ENCODE measurements at regions not wholly inside any gene's neighbourhood (a gene's known extent, or its start where the extent isn't known, plus 50 kb on each side); places are given as distances from the start of the nearest gene placed in this dataset.

DNA sequence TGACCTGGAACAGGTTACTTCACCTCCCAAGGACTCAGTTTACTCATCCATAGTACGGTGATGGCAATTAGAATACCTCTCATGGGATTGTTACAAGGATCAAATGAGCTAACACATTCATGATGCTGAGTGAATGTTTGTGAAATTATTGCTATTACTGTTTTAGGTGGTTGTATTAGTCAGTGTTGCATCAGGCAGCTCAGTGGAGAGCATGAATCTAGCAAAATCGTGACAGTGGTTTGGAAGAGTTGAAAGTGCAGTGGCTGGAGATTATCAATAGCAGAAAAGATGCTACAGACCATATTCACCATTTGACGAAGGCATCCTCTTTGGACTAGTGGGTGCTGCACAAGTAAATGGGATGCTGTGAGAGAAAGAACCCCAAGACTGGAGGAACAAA is 50.4 kb upstream of the CTNNBL1 start:
- DNase-seq = no peak

DNA sequence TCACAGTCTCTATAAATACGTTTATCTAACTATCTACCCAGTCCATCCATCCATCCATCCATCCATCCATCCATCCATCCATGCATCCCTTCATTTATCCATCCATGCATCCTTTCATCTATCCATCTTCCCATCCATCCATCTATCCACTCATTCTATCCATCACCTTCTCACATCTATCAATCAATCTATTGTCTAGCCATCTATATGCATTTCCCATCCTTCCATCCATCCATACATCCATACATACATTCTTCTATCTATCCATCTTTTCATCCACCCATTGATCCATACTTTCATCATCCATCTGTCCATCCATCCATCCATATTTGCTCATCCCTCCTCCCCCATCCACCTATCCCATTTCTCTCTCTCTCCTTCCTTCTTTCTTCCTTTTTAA is 51.6 kb upstream of the CTNNBL1 start:
- DNase-seq = no peak

DNA sequence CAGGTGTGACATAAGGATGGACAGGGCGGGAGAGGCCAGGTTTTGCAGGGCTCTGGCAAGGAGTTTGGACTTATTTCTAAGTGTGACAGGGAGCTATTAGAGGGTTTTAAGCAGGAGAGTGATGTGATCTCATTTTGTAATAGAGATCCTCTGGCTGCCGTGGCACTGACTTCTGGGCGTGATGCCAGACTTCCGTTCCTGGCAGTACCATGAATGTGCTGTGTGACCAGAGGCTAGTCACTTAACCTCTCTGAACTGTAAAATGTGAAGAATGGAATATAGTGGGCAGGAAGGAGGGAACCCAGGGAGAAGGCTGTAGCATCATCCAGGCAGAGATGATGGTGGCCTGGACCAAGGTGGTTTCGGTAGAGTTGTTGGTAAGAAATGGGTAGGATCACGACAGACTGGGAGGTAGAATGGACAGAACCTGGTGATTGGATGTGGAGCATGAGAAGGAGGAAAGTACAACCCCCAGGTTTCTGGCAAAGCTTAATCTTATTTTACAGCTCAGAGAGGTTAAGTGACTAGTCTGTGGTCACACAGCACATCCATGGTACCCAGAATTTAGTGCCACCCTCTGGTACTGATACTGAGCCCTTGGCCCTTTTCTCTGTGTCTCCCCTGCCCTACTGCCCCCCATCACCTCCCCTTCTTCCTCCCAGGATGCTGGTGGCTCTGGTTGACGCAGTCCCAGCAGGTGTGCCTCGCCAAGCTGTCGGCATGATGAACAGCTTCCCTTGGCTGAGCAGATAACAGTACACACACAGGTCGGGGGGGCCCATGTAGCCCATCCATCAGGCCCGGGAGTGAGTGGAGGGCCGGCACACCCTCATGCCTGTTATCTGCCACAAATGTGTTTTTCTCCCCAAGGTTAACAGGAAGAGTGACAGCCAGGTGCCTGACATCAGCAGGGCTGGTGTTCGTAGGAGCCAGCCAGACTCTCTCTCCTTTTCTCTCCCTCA is 52.9 kb upstream of the CTNNBL1 start:
- DNase-seq = peak; percentile 44

DNA sequence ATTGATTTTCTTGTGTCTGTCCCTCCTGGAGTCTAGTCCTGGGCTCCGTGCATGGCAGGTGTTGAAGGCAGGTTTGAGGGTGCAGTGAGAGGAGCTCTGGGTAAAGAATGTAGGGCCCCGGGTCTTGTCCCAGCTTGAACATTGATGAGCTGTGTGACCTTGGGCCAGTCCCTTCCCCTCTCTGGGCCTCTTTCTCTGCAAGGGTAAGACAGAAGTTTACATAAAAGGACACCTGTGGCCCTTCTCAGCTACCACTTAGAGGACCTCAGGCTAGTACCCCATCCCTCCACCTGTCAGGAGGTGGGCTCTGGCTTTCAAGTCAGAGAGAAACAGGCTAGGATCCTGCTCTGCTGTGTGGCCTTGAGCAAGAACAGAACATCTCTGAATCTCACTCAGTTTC is 55.3 kb upstream of the CTNNBL1 start:
- DNase-seq = no peak

DNA sequence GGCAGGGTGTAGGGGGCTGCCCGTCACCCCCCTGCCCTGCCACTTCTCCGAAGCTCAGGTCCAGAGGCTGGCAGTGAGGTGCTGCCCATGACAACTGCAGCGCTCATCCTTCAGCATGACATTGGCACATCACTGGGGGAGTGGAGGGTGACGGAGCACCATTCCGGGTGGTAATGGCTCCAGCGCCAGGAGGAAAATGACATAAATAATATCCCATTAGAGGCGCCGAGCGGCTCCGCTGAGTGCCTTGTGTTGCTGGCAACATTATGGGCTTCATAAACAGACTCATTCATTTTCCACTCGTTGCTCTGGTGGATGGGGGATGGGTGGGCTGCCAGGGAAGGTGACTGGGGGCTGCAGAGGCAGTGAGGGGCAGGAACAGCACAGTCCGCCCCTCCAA is 56.9 kb upstream of the CTNNBL1 start:
- DNase-seq = no peak

DNA sequence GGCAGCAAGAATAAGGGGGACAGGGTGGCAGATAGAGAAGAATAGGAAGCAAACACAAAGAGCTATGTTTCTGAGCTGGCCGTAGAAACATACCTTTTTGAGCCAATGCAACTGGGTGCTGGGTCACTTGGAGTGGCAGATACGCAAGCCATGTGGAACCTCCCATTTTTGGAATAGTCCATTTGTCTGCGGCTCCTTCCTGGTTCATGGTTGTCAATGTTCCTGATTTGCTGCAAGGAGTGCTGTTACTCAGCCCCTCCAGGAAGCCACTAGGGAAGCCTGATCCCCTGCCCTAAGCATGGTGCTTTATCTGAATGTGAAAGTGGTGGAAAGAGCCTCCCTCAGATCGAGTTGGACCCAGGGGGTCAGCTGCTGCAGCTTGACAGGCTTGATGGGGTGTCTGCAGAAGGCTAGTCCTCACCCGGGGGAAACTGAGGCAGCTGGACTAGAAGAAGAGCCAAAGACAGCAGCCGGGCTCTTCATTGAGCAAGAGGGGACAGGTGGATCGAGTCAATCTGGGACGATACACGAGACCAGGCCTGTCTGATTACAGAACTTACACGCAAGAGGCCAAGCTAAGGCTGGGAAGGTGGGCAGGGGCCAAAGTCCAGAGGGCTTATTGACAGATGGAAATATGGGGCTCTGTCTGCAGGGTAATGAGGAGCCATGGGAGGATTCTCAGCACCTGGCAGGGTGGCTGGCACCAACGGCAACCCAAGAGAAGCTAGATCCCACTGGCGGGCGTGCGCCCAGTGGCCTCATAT is 57.4 kb upstream of the CTNNBL1 start:
- DNase-seq = no peak

DNA sequence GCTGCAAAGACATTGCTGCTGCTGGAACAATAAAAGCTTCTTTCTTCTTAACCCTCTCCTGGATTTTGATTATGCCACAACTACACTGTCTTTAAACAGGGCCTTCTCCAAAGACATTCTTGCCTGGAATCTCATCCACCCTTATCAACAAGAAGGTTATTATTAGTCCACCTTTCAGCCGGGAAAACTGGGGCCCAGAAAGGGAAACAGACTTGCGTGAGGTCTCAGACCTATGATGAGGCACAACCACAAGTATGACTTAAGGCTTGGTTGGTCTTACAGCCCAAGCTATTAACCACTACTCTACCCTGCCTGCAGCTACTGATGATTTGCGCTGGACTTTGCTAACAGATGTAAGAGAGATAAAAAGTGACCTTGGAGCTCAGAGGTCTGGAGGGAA is 62.8 kb upstream of the CTNNBL1 start:
- DNase-seq = no peak

DNA sequence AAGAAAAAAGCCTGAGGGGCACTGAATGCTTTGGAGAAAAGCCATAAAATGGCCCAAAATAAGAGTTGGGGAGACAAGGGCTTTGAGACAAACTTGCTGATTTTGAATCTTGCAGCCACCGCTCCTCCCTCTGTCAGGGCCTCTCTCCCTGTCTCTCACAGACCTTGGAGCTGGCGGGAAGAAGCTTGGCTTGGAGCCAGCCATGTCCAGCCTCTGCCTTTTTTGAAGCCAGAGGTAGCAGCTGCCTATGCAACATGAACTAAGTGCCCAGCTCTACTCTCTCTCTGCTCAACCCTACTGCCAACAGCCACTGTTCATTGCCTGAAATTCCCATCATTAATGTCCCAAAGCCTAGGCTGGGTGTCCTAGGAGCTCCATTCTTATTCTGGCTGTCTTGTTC is 63.7 kb upstream of the CTNNBL1 start:
- peak; percentile 71 for DNase-seq

DNA sequence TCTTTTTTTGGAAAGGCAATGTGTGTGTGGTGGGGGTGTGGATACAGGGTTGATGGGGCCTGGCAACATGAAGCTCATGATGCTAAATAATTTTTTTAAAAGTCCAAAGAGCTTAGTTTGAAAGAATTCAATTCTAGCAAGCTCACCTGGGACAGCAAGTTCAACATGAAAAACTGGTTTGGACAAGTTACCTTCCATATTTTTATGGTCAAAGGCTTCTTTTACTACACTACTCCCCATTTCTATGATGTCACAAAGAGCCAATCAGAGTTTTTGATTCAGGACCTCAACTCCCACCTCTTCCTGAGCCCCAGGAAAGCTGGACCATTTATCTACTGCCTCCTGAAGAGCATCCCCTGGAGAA is 66.1 kb upstream of the CTNNBL1 start:
- DNase-seq = no peak

DNA sequence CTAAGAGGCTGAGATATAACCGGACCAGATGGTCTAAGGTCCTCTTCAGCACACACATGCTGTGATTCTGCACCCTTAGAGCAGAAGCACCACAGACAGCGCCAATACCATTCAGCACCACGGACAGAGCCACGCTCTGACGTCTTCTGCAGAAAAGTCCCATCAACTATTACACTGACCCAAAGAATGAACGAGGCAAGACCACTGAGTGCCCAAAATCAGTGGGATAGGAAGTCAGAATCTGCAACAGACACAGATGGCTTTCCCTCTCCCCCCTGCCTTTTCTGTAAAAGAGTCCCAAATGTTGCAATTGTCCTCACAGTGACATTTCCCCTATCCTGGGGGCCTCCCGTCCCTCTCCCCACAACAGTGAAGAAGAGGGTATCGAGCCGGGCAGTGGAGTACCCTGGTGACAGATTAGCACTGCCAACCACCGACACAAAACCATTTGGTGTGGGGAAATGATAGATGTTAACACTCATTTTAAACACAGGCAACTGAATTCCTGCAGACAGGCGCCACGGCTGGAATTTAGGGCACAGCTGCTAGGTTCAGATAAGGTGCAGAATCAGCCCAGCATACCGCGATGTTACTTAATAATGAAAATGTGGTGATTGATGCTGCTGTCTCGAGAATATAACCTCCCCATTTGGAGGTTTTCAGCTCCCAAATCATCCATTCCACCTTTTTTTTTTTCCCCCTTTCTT is 66.6 kb upstream of the CTNNBL1 start:
- DNase-seq = peak; percentile 27

DNA sequence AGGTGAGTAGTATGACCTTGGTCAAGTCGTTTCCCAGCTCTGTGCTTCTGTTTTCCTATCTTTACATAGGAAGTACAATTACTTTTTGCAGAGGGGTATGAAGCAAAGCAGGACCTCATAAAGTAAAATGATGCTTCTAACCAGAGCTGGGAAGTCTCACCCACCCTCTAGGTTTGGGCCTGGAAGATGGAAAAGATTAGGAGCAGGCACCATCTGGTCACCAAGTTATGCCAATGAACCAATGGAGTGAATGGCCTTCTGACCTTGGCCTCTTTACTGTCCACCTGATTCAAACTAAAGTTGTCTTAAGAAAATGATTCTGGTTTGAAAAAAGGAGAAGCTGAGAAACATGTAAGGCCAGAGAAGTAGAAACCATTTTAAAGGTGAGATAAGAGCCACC is 68.9 kb upstream of the CTNNBL1 start:
- no peak for DNase-seq

DNA sequence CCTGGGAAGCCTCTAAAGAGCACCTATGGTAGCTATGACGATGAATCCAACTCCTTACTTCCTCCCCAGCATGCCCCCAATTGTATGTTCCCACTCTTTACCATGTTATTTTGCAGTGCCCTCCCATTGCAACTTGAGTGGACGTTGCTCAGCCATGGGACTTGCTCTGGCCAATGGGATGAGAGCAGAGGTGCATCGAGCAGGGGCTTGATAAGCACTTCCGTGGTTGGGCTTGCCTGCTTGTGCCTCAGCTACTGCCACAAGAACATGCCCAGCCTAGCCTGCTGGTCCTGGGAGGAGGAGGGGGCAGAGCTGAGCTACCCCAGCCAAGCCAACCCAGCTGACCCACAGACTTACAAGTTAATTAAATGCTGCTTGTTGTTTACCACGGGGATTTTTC is 71.1 kb upstream of the CTNNBL1 start:
- DNase-seq = no peak

DNA sequence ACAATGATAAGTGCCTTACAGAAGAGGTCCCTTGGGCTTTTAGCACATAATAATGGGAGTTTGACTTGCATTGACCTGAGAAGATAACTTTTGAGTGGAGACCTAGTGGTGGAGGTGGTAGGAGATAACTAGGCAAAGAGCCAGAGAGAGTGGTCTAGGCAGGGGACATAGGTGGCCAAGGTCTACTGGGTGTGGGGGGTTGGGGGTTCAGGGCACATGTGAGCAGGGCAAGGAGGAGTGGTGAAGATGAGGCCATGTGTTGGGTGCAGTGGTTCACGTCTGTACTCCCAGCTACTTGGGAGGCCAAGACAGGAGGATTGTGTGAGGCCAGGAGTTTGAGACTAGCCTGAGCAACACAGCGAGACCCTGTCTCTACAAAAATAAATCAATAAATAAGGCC is 74.3 kb upstream of the CTNNBL1 start:
- no peak for DNase-seq

DNA sequence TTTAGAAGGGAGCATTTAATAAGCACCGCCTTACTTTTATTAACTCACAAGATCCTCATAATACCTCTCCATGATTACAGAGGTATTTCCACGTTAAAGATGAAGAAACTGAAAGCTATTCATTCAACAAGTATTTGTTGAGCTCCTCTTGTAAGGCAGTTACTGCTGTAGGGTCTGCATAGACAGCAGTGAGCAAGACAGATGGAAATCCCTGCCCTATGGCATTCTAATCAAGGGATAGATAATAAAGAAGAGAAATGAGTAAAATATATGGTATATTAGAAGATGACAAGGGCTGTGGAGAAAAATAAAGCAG is 77.8 kb upstream of the CTNNBL1 start:
- no peak for DNase-seq

DNA sequence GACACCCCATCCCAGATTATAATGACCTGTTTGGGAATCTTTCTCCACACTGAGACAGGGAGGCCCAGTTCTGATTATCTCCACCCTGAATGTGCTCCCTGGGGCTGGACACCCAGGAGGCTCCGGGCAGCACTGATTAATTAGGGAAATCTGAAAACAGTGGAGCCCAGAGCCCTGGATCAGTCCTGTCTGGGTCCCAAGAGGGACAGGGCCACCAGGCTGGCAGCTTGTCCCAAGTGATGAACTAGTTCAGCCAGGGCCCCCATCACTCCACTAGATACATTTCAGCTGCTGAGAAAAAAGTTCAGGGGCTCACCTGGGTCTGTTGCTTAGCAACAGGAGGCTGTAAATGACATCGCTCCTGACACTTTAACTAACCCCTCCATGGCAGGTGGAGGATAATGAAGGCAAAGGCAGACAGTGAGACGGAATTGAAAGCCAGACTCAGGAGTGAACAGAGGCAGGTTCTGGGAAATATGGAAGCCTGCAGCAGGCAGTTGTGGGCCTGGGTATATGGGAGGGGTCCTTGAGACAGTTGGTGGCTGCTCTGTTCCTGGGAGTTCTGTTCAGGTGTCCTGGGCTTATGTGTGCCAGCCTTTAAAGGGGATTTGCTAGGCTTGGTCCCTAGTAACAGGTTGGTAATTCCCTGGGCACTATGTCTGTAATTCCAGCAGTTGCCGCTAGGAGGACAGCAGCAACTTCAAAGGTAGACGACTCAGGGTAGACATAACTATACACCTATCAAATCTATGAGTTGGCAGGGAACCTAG is 78.3 kb upstream of the CTNNBL1 start:
- DNase-seq = peak; percentile 36

DNA sequence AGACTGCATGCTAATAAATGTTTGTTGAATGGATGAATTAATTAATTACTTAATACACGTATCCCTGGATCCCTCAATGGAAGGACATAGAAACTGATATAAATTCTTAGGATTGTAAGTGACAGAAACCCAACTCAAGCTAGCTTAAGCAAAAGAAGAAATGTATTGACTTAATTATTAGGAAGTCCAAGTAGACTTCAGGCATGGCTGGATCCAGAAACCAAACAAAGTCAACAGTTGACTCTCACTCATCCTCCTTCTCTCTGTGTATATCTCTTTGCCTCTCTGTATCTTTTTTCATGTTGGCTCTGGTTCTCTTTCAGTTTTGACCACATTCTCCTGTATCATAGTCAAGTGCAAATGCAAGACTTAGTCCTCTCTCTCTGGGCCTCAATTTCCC is 82.0 kb upstream of the CTNNBL1 start:
- no peak for DNase-seq

DNA sequence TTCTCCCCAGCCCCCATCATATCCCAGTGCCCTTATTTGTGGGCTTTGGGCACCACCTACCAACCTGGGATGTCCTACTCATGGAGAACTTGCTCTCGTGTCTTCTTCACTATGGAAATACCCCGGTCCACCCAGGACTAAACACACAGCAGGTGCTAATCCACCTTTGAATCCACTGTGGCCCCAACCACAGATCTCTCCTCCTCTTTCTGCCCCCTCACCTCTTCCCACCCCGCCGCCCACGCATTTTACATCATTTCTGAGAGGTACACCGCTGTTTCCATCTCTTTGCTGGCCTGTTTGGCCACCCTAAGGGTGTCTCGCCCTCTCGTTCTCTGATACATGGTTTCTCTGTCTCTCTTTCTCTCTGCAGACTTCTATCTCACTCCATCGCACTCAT is 82.5 kb upstream of the CTNNBL1 start:
- DNase-seq = no peak

DNA sequence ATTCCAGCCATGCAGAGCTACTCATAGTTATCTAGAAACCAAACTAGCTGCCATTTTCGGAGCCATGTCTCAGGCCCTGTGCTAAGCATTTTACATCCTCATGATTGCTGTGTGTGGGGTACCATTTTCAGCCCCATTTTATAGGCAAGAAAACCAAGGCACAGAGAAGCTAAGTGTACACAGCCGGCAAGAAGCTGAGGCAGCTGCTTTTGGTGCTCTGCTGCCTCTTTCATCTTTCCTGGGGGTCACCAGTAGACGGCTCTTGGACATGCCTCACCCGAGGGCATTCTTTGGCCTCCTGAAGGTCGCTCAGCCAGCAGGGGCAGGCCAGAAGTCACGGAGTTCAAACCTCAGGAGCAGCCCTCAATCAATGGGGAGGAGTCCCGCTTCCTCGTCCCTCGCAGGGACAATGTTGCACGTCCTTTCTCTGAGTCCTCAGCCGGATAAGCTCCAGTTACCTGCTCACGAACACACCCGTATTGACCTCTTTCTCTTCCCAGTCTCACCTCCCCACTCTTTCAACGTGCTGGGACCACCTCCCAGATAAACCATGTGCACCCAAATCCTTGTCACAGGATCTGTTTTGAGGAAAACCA is 82.6 kb upstream of the BLCAP start:
- DNase-seq = no peak

DNA sequence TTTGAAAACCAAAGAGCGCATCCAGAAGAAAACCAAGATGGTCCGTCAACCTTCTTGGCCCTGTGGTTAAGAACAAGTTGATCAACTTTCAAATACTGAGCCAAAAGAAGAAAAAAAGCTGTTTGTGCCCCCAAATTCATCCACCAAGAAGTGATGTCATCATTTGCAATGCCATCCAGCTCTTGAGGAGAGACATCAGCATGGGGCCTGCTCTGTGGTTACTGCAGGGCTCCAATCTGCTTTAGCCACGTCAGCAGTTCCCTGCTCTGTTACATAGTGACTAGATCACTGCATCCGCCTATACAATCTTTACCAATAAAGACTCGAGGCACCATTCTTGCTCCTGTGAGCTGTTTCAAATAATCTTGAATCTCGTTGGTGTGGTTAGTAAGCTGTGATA is 75.0 kb upstream of the BLCAP start:
- DNase-seq = no peak

DNA sequence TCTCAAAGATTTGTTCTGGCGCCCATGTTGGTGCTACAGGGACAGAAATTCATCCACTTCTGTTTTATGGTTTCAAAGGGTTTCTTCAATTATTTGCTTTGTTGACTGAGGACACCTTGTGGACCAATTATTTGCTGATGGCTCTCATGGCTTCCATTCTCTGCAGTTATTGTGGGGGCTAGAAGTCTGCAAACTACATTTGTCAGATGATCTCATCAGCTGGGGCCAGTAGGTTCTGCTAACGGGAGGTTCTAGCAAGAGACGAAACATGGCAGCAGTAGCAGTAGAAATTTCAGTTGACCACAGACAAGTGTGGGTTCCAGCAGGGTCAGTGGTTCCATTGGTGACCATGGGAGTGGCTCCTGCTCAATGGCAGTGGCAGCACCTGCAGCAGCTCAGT is 72.8 kb upstream of the BLCAP start:
- DNase-seq = no peak

DNA sequence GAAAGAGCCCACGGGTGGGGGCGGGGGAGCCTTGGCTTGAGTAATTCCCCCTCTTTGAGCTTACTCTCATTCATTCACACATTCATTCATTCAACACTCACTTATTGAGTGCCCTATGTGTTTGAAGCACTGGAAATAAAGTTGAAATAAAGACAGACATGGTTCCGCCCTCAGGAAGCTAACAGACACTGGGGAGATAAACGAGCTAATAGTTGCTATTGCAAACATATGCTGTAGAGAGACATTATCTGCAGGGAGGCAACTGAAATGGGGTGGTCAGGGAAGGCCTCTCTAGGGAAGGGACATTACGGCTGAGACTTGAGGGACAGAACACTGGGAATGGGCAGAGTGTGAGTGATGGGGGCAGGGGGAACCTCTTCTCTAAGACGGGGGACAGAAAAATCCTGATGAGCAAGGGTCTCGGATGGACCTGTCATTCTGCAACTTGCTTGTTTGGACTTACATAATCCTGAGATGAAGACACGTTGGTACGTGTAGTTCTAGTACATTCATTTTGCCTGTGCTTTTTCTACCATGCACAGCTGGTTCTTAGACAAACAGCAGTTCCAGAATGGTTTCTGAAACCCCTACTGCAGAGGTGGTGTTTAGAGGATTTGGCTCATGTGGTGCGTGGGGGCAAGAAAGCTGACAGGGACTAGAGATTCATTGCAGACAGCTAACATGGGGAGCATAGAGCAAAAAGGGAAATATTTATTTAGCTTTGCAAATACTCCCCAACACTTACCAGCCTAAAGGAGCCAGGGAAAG is 71.1 kb upstream of the BLCAP start:
- DNase-seq = peak; percentile 23

DNA sequence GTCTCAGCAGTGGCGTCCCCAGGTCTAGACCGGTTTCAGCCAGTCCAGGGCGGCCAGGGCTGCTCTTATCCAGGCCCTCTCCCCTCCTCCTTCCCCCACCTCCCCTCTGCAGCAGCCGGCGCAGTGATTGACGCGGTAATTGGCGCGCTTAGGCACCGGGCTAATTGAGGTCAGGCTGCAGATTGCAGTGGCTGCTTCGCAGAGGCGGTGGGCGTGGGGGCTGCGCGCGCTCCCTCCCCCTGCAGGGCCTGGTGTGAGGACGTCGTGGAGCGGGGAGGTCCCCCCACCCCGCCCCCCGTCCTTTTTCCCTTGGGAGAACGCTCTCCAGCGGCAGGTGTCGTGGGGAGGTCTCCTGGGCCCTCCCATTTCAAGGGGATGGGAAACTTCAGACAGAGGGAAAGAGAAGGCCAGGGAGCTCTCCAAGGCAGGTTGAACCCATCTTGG is 70.4 kb upstream of the BLCAP start:
- DNase-seq = peak; percentile 97
